Ishikawa (cell line): ENCODE measurements at regions not wholly inside any gene's neighbourhood (a gene's known extent, or its start where the extent isn't known, plus 50 kb on each side); places are given as distances from the start of the nearest gene placed in this dataset.

Source experiments
- REST ChIP-seq: IDR thresholded peaks from 2 replicates; pipeline ENCODE4 v1.6.1; 2012; ENCODE audit warnings: low read depth, mild to moderate bottlenecking
- TEAD4 ChIP-seq: IDR thresholded peaks from 2 replicates; pipeline ENCODE4 v1.6.1; 2012
- YY1 ChIP-seq: IDR thresholded peaks from 2 replicates; pipeline ENCODE4 v1.6.1; 2012; ENCODE audit warnings: low read depth

DNA sequence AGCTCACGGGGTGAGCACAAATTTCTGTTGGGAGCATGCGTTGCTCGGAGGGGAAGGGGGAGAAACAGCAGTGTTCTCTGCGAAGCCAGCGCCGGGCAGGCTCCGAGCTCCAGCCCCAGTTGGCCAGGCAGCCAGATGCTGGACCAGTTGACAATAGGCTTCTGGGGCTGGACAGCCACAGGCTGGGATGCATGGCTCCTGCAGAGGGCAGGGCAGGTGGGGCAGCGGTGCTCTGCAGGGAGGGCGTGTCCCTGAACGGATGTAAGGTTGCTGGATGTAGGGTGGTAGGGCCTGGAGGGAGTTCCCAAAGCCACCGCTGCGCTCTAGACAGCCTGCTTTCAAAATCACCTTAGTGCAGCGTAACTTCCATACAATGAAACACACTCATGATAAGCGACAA lies 574.9 kb downstream of the GLRX3 start:
- no peak for TF ChIP-seq YY1
- no peak for TF ChIP-seq REST
- no peak for TF ChIP-seq TEAD4
